GM23338 (cell line): ENCODE measurements at regions not wholly inside any gene's neighbourhood (a gene's known extent, or its start where the extent isn't known, plus 50 kb on each side); places are given as distances from the start of the nearest gene placed in this dataset.

Experiments
- ATAC-seq: fragments of 200-7000 bp; cut with Tn5 transposase; 3 replicates; pipeline ENCODE4 v1.9.1; 2020
- DNase-seq: peaks from one replicate; pipeline ENCODE4 v3.0.0-alpha.2; 2015; ENCODE audit warnings: low spot score
- H2AFZ ChIP-seq: fragments of 200-600 bp; sonication (generic); 2 replicates; pipeline ENCODE4 v1.8.0; 2016; ENCODE audit warnings: antibody characterized with exemption, mild to moderate bottlenecking, moderate library complexity
- H3F3A ChIP-seq: fragments of 200-600 bp; sonication (generic); replicated peaks from 2 replicates; pipeline ENCODE4 v1.8.0; 2017; ENCODE audit warnings: antibody characterized with exemption, mixed run types, low read depth
- H3K27ac ChIP-seq: fragments of 200-600 bp; sonication (generic); 2 replicates; pipeline ENCODE4 v1.6.1; 2016; ENCODE audit warnings: low read depth
- H3K27me3 ChIP-seq: fragments of 200-600 bp; sonication (generic); 2 replicates; pipeline ENCODE4 v1.8.0; 2016; ENCODE audit warnings: mild to moderate bottlenecking, mixed run types, moderate library complexity; ENCODE audit not compliant: insufficient read depth
- H3K36me3 ChIP-seq: fragments of 200-600 bp; sonication (generic); 2 replicates; pipeline ENCODE4 v1.8.0; 2016; ENCODE audit warnings: mild to moderate bottlenecking; ENCODE audit not compliant: insufficient read depth
- H3K4me1 ChIP-seq: fragments of 200-600 bp; sonication (generic); 2 replicates; pipeline ENCODE4 v1.8.0; 2016; ENCODE audit warnings: mild to moderate bottlenecking, moderate library complexity; ENCODE audit not compliant: insufficient read depth
- H3K4me2 ChIP-seq: fragments of 200-600 bp; sonication (generic); 2 replicates; pipeline ENCODE4 v1.7.1; 2017; ENCODE audit warnings: mixed run types
- H3K4me3 ChIP-seq: fragments of 200-600 bp; sonication (generic); 2 replicates; pipeline ENCODE4 v1.6.1; 2016; ENCODE audit warnings: mixed run types
- H3K79me2 ChIP-seq: fragments of 200-600 bp; sonication (generic); replicated peaks from 2 replicates; pipeline ENCODE4 v1.8.0; 2017; ENCODE audit warnings: mild to moderate bottlenecking; ENCODE audit not compliant: insufficient read depth
- H3K9me2 ChIP-seq: fragments of 200-600 bp; sonication (generic); 2 replicates; pipeline ENCODE4 v1.8.0; 2017; ENCODE audit not compliant: insufficient read depth
- H4K20me1 ChIP-seq: fragments of 200-600 bp; sonication (generic); replicated peaks from 2 replicates; pipeline ENCODE4 v1.8.0; 2017; ENCODE audit warnings: mild to moderate bottlenecking; ENCODE audit not compliant: insufficient read depth
- H3K27ac Mint-ChIP-seq: 2 replicates; pipeline ENCODE4 v1.8.0; 2020; ENCODE audit warnings: inconsistent platforms, mild to moderate bottlenecking, moderate library complexity, mixed read lengths
- H3K27me3 Mint-ChIP-seq: 3 replicates; pipeline ENCODE4 v1.8.0; 2022; ENCODE audit warnings: low read depth, mild to moderate bottlenecking, moderate library complexity, mixed read lengths, inconsistent platforms; ENCODE audit not compliant: insufficient read depth, poor library complexity
- H3K36me3 Mint-ChIP-seq: 3 replicates; pipeline ENCODE4 v1.8.0; 2021; ENCODE audit warnings: low read depth, mild to moderate bottlenecking, inconsistent platforms, moderate library complexity, mixed read lengths
- H3K4me1 Mint-ChIP-seq: 3 replicates; pipeline ENCODE4 v1.8.0; 2020; ENCODE audit warnings: mild to moderate bottlenecking, inconsistent platforms, mixed read lengths
- H3K4me3 Mint-ChIP-seq: 3 replicates; pipeline ENCODE4 v1.8.0; 2021; ENCODE audit warnings: moderate library complexity, mild to moderate bottlenecking, inconsistent platforms, mixed read lengths
- H3K9me3 Mint-ChIP-seq: 3 replicates; pipeline ENCODE4 v1.8.0; 2020; ENCODE audit warnings: moderate library complexity, mild to moderate bottlenecking, inconsistent platforms, mixed read lengths
- EZH2 ChIP-seq: fragments of 200-600 bp; sonication (generic); IDR thresholded peaks from one replicate; pipeline ENCODE4 v1.8.0; 2017; ENCODE audit warnings: antibody characterized with exemption, mild to moderate bottlenecking, low read depth; ENCODE audit not compliant: unreplicated experiment
- NANOG ChIP-seq: IDR thresholded peaks from 2 replicates; pipeline ENCODE4 v1.6.1; 2016; ENCODE audit warnings: antibody characterized with exemption, borderline replicate concordance
- POLR2AphosphoS5 ChIP-seq: IDR thresholded peaks from 2 replicates; pipeline ENCODE4 v1.6.1; 2016; ENCODE audit warnings: antibody characterized with exemption, low read depth
- STAT1 ChIP-seq: IDR thresholded peaks from one replicate; pipeline ENCODE4 v1.6.1; 2016; ENCODE audit warnings: antibody characterized with exemption; ENCODE audit not compliant: unreplicated experiment
- ZNF114 ChIP-seq: fragments of 250-450 bp; sonication (Bioruptor Pico); IDR thresholded peaks from 2 replicates; pipeline ENCODE4 v1.5.0; 2020; ENCODE audit warnings: mild to moderate bottlenecking, moderate library complexity
- ZNF331 ChIP-seq: fragments of 250-450 bp; sonication (Bioruptor Pico); IDR thresholded peaks from 2 replicates; pipeline ENCODE4 v1.5.0; 2020; ENCODE audit warnings: low read depth, mild to moderate bottlenecking, moderate library complexity
- TF ChIP-seq, protein P1 (sequence below): fragments of 250-450 bp; sonication (Bioruptor Pico); IDR thresholded peaks from 2 replicates; pipeline ENCODE4 v1.5.0; 2020; ENCODE audit warnings: mild to moderate bottlenecking, moderate library complexity
- TF ChIP-seq, protein P2 (sequence below): IDR thresholded peaks from 2 replicates; pipeline ENCODE4 v1.6.1; 2016; ENCODE audit warnings: antibody characterized with exemption
- TF ChIP-seq, protein P3 (sequence below): IDR thresholded peaks from one replicate; pipeline ENCODE4 v1.6.1; 2018; ENCODE audit warnings: antibody characterized with exemption; ENCODE audit not compliant: unreplicated experiment

GRCh38 chr5:40331616-40332015 lies 348.1 kb upstream of the PTGER4 start (continued):
- no peak for TF ChIP-seq STAT1
- TF ChIP-seq POLR2AphosphoS5, result no peak

DNA sequence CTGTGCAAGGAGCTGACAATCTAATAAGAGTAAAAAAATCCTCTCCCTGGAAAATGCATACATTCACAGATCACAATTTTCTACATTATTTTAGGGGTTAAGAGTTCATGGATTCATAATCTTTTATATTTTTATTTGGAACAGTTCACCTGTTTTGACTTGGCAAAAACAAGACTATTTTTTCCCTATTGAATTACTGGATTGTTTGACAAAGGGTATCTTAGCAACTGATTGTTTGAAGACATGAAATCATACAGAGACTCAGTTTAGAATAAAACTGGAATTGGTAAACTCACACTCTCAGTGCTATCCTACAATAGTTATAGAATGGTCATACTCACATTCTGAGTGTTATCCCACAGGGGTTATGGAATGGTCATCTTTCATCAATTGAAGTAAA lies 358.2 kb upstream of the PTGER4 start:
- no peak for DNase-seq
- no peak overlapping the region for H3K4me3 ChIP-seq
- H3K9me2 ChIP-seq, result peaks cover 3% of the 10 kb centered on the region; the same call in 1 of the 2 replicates
- ATAC-seq, result no peak
- H3K79me2 ChIP-seq, result no peaks in the 10 kb centered on the region
- H3K4me1 ChIP-seq, result peaks cover 3% of the 10 kb centered on the region; the same call in 1 of the 2 replicates
- no peaks in the 10 kb centered on the region for H3K27me3 ChIP-seq
- no peaks in the 10 kb centered on the region for H4K20me1 ChIP-seq
- peaks cover 5% of the 10 kb centered on the region for H3K27me3 Mint-ChIP-seq
- no peaks in the 10 kb centered on the region for H3K9me3 Mint-ChIP-seq
- no peaks in the 10 kb centered on the region for H3F3A ChIP-seq
- H3K27ac ChIP-seq, result no peak overlapping the region
- H3K4me1 Mint-ChIP-seq, result no peaks in the 10 kb centered on the region
- H3K4me3 Mint-ChIP-seq, result no peak overlapping the region
- no peaks in the 10 kb centered on the region for H3K36me3 ChIP-seq
- no peak overlapping the region for H2AFZ ChIP-seq
- H3K27ac Mint-ChIP-seq, result no peak overlapping the region
- no peak overlapping the region for H3K4me2 ChIP-seq
- H3K36me3 Mint-ChIP-seq, result no peaks in the 10 kb centered on the region
- no peak for TF ChIP-seq EZH2
- TF ChIP-seq, protein P1, sequence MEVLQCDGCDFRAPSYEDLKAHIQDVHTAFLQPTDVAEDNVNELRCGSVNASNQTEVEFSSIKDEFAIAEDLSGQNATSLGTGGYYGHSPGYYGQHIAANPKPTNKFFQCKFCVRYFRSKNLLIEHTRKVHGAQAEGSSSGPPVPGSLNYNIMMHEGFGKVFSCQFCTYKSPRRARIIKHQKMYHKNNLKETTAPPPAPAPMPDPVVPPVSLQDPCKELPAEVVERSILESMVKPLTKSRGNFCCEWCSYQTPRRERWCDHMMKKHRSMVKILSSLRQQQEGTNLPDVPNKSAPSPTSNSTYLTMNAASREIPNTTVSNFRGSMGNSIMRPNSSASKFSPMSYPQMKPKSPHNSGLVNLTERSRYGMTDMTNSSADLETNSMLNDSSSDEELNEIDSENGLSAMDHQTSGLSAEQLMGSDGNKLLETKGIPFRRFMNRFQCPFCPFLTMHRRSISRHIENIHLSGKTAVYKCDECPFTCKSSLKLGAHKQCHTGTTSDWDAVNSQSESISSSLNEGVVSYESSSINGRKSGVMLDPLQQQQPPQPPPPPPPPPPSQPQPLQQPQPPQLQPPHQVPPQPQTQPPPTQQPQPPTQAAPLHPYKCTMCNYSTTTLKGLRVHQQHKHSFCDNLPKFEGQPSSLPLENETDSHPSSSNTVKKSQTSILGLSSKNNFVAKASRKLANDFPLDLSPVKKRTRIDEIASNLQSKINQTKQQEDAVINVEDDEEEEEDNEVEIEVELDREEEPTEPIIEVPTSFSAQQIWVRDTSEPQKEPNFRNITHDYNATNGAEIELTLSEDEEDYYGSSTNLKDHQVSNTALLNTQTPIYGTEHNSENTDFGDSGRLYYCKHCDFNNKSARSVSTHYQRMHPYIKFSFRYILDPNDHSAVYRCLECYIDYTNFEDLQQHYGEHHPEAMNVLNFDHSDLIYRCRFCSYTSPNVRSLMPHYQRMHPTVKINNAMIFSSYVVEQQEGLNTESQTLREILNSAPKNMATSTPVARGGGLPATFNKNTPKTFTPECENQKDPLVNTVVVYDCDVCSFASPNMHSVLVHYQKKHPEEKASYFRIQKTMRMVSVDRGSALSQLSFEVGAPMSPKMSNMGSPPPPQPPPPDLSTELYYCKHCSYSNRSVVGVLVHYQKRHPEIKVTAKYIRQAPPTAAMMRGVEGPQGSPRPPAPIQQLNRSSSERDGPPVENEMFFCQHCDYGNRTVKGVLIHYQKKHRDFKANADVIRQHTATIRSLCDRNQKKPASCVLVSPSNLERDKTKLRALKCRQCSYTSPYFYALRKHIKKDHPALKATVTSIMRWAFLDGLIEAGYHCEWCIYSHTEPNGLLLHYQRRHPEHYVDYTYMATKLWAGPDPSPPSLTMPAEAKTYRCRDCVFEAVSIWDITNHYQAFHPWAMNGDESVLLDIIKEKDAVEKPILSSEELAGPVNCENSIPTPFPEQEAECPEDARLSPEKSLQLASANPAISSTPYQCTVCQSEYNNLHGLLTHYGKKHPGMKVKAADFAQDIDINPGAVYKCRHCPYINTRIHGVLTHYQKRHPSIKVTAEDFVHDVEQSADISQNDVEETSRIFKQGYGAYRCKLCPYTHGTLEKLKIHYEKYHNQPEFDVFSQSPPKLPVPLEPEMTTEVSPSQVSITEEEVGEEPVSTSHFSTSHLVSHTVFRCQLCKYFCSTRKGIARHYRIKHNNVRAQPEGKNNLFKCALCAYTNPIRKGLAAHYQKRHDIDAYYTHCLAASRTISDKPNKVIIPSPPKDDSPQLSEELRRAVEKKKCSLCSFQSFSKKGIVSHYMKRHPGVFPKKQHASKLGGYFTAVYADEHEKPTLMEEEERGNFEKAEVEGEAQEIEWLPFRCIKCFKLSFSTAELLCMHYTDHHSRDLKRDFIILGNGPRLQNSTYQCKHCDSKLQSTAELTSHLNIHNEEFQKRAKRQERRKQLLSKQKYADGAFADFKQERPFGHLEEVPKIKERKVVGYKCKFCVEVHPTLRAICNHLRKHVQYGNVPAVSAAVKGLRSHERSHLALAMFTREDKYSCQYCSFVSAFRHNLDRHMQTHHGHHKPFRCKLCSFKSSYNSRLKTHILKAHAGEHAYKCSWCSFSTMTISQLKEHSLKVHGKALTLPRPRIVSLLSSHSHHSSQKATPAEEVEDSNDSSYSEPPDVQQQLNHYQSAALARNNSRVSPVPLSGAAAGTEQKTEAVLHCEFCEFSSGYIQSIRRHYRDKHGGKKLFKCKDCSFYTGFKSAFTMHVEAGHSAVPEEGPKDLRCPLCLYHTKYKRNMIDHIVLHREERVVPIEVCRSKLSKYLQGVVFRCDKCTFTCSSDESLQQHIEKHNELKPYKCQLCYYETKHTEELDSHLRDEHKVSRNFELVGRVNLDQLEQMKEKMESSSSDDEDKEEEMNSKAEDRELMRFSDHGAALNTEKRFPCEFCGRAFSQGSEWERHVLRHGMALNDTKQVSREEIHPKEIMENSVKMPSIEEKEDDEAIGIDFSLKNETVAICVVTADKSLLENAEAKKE, result no peak
- TF ChIP-seq, protein P2, sequence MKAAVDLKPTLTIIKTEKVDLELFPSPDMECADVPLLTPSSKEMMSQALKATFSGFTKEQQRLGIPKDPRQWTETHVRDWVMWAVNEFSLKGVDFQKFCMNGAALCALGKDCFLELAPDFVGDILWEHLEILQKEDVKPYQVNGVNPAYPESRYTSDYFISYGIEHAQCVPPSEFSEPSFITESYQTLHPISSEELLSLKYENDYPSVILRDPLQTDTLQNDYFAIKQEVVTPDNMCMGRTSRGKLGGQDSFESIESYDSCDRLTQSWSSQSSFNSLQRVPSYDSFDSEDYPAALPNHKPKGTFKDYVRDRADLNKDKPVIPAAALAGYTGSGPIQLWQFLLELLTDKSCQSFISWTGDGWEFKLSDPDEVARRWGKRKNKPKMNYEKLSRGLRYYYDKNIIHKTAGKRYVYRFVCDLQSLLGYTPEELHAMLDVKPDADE, result no peak
- TF ChIP-seq NANOG, result no peak
- no peak for TF ChIP-seq POLR2AphosphoS5
- no peak for TF ChIP-seq ZNF331 (CRISPR knock-in tag)
- TF ChIP-seq ZNF114 (CRISPR knock-in tag), result no peak
- TF ChIP-seq, protein P3, sequence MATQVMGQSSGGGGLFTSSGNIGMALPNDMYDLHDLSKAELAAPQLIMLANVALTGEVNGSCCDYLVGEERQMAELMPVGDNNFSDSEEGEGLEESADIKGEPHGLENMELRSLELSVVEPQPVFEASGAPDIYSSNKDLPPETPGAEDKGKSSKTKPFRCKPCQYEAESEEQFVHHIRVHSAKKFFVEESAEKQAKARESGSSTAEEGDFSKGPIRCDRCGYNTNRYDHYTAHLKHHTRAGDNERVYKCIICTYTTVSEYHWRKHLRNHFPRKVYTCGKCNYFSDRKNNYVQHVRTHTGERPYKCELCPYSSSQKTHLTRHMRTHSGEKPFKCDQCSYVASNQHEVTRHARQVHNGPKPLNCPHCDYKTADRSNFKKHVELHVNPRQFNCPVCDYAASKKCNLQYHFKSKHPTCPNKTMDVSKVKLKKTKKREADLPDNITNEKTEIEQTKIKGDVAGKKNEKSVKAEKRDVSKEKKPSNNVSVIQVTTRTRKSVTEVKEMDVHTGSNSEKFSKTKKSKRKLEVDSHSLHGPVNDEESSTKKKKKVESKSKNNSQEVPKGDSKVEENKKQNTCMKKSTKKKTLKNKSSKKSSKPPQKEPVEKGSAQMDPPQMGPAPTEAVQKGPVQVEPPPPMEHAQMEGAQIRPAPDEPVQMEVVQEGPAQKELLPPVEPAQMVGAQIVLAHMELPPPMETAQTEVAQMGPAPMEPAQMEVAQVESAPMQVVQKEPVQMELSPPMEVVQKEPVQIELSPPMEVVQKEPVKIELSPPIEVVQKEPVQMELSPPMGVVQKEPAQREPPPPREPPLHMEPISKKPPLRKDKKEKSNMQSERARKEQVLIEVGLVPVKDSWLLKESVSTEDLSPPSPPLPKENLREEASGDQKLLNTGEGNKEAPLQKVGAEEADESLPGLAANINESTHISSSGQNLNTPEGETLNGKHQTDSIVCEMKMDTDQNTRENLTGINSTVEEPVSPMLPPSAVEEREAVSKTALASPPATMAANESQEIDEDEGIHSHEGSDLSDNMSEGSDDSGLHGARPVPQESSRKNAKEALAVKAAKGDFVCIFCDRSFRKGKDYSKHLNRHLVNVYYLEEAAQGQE, result no peak
